ENCODE measurements at regions not wholly inside any gene's neighbourhood (a gene's known extent, or its start where the extent isn't known, plus 50 kb on each side); places are given as distances from the start of the nearest gene placed in this dataset.

- TF ChIP-seq, protein P1, sequence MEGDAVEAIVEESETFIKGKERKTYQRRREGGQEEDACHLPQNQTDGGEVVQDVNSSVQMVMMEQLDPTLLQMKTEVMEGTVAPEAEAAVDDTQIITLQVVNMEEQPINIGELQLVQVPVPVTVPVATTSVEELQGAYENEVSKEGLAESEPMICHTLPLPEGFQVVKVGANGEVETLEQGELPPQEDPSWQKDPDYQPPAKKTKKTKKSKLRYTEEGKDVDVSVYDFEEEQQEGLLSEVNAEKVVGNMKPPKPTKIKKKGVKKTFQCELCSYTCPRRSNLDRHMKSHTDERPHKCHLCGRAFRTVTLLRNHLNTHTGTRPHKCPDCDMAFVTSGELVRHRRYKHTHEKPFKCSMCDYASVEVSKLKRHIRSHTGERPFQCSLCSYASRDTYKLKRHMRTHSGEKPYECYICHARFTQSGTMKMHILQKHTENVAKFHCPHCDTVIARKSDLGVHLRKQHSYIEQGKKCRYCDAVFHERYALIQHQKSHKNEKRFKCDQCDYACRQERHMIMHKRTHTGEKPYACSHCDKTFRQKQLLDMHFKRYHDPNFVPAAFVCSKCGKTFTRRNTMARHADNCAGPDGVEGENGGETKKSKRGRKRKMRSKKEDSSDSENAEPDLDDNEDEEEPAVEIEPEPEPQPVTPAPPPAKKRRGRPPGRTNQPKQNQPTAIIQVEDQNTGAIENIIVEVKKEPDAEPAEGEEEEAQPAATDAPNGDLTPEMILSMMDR (IDR thresholded peaks at IDR 0.05; ENCODE audit: low read depth, low read length, poor library complexity, severe bottlenecking) = no peak
- no peak for TF ChIP-seq EZH2phosphoT487 (IDR thresholded peaks at IDR 0.05; ENCODE audit: borderline replicate concordance, low read length)
These were observed 841.0 kb downstream of the FRK start for GRCh38 chr6:115219645-115220044.
